Retina (tissue), 1 donor: ENCODE measurements at regions not wholly inside any gene's neighbourhood (a gene's known extent, or its start where the extent isn't known, plus 50 kb on each side); places are given as distances from the start of the nearest gene placed in this dataset.
"Not testable (repeated sequence)": the region's sequence is repeated elsewhere in the genome, so short reads cannot be mapped to it uniquely, and the experiment has no call there.

Source experiments
- DNase-seq: peaks from one replicate; pipeline ENCODE4 v3.0.0-alpha.2; 2016

- DNase-seq, result no peak
These were observed 279.2 kb downstream of the QDPR start for GRCh38 chr4:17232566-17233253.

- not testable (repeated sequence) for DNase-seq
These were observed 279.9 kb downstream of the QDPR start for GRCh38 chr4:17231880-17232475.

- DNase-seq, result no peak
These were observed 281.2 kb downstream of the QDPR start for GRCh38 chr4:17230727-17231126.

- no peak for DNase-seq
These were observed 291.1 kb downstream of the QDPR start for GRCh38 chr4:17220816-17221215.

- DNase-seq, result no peak
These were observed 293.1 kb downstream of the QDPR start for GRCh38 chr4:17218786-17219185.

GRCh38 chr4:17206829-17207801 lies 304.8 kb downstream of the QDPR start:
- DNase-seq, result no peak

- DNase-seq, result no peak
These were observed 306.5 kb upstream of the LDB2 start for GRCh38 chr4:17204908-17205307.

- no peak for DNase-seq
These were observed 305.4 kb upstream of the LDB2 start for GRCh38 chr4:17203797-17204196.

GRCh38 chr4:17197070-17197469 lies 298.6 kb upstream of the LDB2 start:
- no peak for DNase-seq

GRCh38 chr4:17195461-17196275 lies 297.2 kb upstream of the LDB2 start:
- DNase-seq, result no peak

GRCh38 chr4:17194586-17194985 lies 296.1 kb upstream of the LDB2 start:
- no peak for DNase-seq

- DNase-seq, result no peak
These were observed 291.3 kb upstream of the LDB2 start for GRCh38 chr4:17189759-17190158.

- no peak for DNase-seq
These were observed 290.9 kb upstream of the LDB2 start for GRCh38 chr4:17189401-17189720.

GRCh38 chr4:17188547-17189400 lies 290.3 kb upstream of the LDB2 start:
- DNase-seq, result no peak

- DNase-seq, result no peak
These were observed 289.7 kb upstream of the LDB2 start for GRCh38 chr4:17188125-17188524.

GRCh38 chr4:17187003-17187402 lies 288.6 kb upstream of the LDB2 start:
- peak; percentile 36 for DNase-seq

- no peak for DNase-seq
These were observed 284.4 kb upstream of the LDB2 start for GRCh38 chr4:17182888-17183287.

- no peak for DNase-seq
These were observed 276.3 kb upstream of the LDB2 start for GRCh38 chr4:17174751-17175150.

- no peak for DNase-seq
These were observed 274.9 kb upstream of the LDB2 start for GRCh38 chr4:17173300-17173699.

- DNase-seq, result no peak
These were observed 271.7 kb upstream of the LDB2 start for GRCh38 chr4:17170131-17170530.

- no peak for DNase-seq
These were observed 271.3 kb upstream of the LDB2 start for GRCh38 chr4:17169699-17170098.

- no peak for DNase-seq
These were observed 270.1 kb upstream of the LDB2 start for GRCh38 chr4:17168571-17168970.
